Neural cell (in vitro differentiated cells): ENCODE measurements at regions not wholly inside any gene's neighbourhood (a gene's known extent, or its start where the extent isn't known, plus 50 kb on each side); places are given as distances from the start of the nearest gene placed in this dataset.

Experiments used
- EZH2 ChIP-seq: fragments of 200-600, 300-800 bp; shearing (Covaris generic), sonication (generic); IDR thresholded peaks from 2 replicates; pipeline ENCODE4 v1.6.1; 2014; ENCODE audit warnings: antibody characterized with exemption, low read length, borderline replicate concordance, mild to moderate bottlenecking; ENCODE audit not compliant: insufficient read depth, poor library complexity, severe bottlenecking
- POLR2AphosphoS5 ChIP-seq: IDR thresholded peaks from 2 replicates; pipeline ENCODE4 v1.6.1; 2012
- RAD21 ChIP-seq: fragments of 450-650 bp; conservative IDR thresholded peaks from 2 replicates; pipeline ENCODE4 v1.6.1; 2014; ENCODE audit warnings: antibody characterized with exemption, mild to moderate bottlenecking, moderate library complexity
- SMC3 ChIP-seq: fragments of 450-650 bp; conservative IDR thresholded peaks from 2 replicates; pipeline ENCODE4 v1.6.1; 2014; ENCODE audit warnings: antibody characterized with exemption, mild to moderate bottlenecking, moderate library complexity; ENCODE audit not compliant: poor library complexity
- TAF1 ChIP-seq: IDR thresholded peaks from 2 replicates; pipeline ENCODE4 v1.6.1; 2012; ENCODE audit warnings: low read depth
- TF ChIP-seq, protein P1 (sequence below): fragments of 450-650 bp; IDR thresholded peaks from 2 replicates; pipeline ENCODE4 v1.5.1; 2014; ENCODE audit warnings: antibody characterized with exemption, mild to moderate bottlenecking, moderate library complexity; ENCODE audit not compliant: poor library complexity, severe bottlenecking

- TF ChIP-seq, protein P1, sequence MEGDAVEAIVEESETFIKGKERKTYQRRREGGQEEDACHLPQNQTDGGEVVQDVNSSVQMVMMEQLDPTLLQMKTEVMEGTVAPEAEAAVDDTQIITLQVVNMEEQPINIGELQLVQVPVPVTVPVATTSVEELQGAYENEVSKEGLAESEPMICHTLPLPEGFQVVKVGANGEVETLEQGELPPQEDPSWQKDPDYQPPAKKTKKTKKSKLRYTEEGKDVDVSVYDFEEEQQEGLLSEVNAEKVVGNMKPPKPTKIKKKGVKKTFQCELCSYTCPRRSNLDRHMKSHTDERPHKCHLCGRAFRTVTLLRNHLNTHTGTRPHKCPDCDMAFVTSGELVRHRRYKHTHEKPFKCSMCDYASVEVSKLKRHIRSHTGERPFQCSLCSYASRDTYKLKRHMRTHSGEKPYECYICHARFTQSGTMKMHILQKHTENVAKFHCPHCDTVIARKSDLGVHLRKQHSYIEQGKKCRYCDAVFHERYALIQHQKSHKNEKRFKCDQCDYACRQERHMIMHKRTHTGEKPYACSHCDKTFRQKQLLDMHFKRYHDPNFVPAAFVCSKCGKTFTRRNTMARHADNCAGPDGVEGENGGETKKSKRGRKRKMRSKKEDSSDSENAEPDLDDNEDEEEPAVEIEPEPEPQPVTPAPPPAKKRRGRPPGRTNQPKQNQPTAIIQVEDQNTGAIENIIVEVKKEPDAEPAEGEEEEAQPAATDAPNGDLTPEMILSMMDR: no peak
- no peak for TF ChIP-seq TAF1
- no peak for TF ChIP-seq SMC3
- no peak for TF ChIP-seq EZH2
- no peak for TF ChIP-seq POLR2AphosphoS5
- no peak for TF ChIP-seq RAD21
Measured at GRCh38 chr19:41511628-41512027, 64.3 kb upstream of the CEACAM21 start.
